GM21528 (cell line): ENCODE measurements at regions not wholly inside any gene's neighbourhood (a gene's known extent, or its start where the extent isn't known, plus 50 kb on each side); places are given as distances from the start of the nearest gene placed in this dataset.
"Not testable (repeated sequence)": the region's sequence is repeated elsewhere in the genome, so short reads cannot be mapped to it uniquely, and the experiment has no call there.

Experiments
- ATAC-seq: cut with Tn5 transposase; IDR thresholded peaks from one replicate; pipeline ENCODE4 v1.9.1; 2021; ENCODE audit warnings: mild to moderate bottlenecking, moderate library complexity; ENCODE audit not compliant: unreplicated experiment, low FRiP score

GRCh38 chr2:224121406-224122067 is 82.5 kb upstream of the SERPINE2 start:
- no peak for ATAC-seq

- ATAC-seq = no peak
Measured at GRCh38 chr2:224120986-224121385, 81.9 kb upstream of the SERPINE2 start.

- ATAC-seq = not testable (repeated sequence)
Measured at GRCh38 chr2:224119846-224120245, 80.8 kb upstream of the SERPINE2 start.

- ATAC-seq = no peak
Measured at GRCh38 chr2:224114428-224114827, 75.3 kb upstream of the SERPINE2 start.

GRCh38 chr2:224113930-224114329 is 74.8 kb upstream of the SERPINE2 start:
- not testable (repeated sequence) for ATAC-seq

GRCh38 chr2:224111576-224111975 is 72.5 kb upstream of the SERPINE2 start:
- ATAC-seq = no peak

- no peak for ATAC-seq
Measured at GRCh38 chr2:224110811-224111210, 71.7 kb upstream of the SERPINE2 start.

GRCh38 chr2:224109751-224110150 is 70.7 kb upstream of the SERPINE2 start:
- no peak for ATAC-seq

- no peak for ATAC-seq
Measured at GRCh38 chr2:224106794-224107193, 67.7 kb upstream of the SERPINE2 start.

- no peak for ATAC-seq
Measured at GRCh38 chr2:224104668-224105386, 65.7 kb upstream of the SERPINE2 start.

GRCh38 chr2:224103651-224104050 is 64.6 kb upstream of the SERPINE2 start:
- ATAC-seq = no peak

- no peak for ATAC-seq
Measured at GRCh38 chr2:224102991-224103390, 63.9 kb upstream of the SERPINE2 start.

- no peak for ATAC-seq
Measured at GRCh38 chr2:224101820-224102630, 62.9 kb upstream of the SERPINE2 start.

GRCh38 chr2:224099861-224100643 is 61.0 kb upstream of the SERPINE2 start:
- no peak for ATAC-seq

- no peak for ATAC-seq
Measured at GRCh38 chr2:224098481-224099230, 59.6 kb upstream of the SERPINE2 start.

- ATAC-seq = no peak
Measured at GRCh38 chr2:224094413-224094812, 55.3 kb upstream of the SERPINE2 start.

GRCh38 chr2:224091671-224092070 is 52.6 kb upstream of the SERPINE2 start:
- not testable (repeated sequence) for ATAC-seq

GRCh38 chr2:224089606-224090005 is 50.5 kb upstream of the SERPINE2 start:
- ATAC-seq = not testable (repeated sequence)
